ENCODE measurements at regions not wholly inside any gene's neighbourhood (a gene's known extent, or its start where the extent isn't known, plus 50 kb on each side); places are given as distances from the start of the nearest gene placed in this dataset.

GRCh38 chrX:5399403-5399802, 829.3 kb downstream of the NLGN4X start:
- no peaks in the 10 kb centered on the region for H3K27me3 Mint-ChIP-seq (ENCODE audit: insufficient read depth, low read depth, poor library complexity)
- no peak overlapping the region for H3K4me2 ChIP-seq
- no peak for TF ChIP-seq STAT1 (IDR thresholded peaks at IDR 0.05; ENCODE audit: unreplicated experiment)
- no peak for TF ChIP-seq REST (IDR thresholded peaks at IDR 0.05; ENCODE audit: unreplicated experiment)
- no peak for TF ChIP-seq CREB1 (CRISPR knock-in tag; IDR thresholded peaks at IDR 0.05; ENCODE audit: low read depth)
- no peak for TF ChIP-seq ZNF331 (CRISPR knock-in tag; IDR thresholded peaks at IDR 0.05; ENCODE audit: low read depth)
- no peak for TF ChIP-seq JUNB (IDR thresholded peaks at IDR 0.05; ENCODE audit: unreplicated experiment)
- TF ChIP-seq NANOG (IDR thresholded peaks at IDR 0.05; ENCODE audit: borderline replicate concordance): no peak
- no peak for TF ChIP-seq EZH2 (IDR thresholded peaks at IDR 0.05; ENCODE audit: low read depth, unreplicated experiment)
- no peak for TF ChIP-seq CTCF (conservative IDR thresholded peaks at IDR 0.05; ENCODE audit: low read depth in 2 of 2)
- TF ChIP-seq POLR2AphosphoS5 (IDR thresholded peaks at IDR 0.05; ENCODE audit: low read depth): no peak
- TF ChIP-seq ETS1 (IDR thresholded peaks at IDR 0.05): no peak
- no peak for TF ChIP-seq EZH2phosphoT487 (IDR thresholded peaks at IDR 0.05; ENCODE audit: unreplicated experiment)
- TF ChIP-seq ZNF114 (CRISPR knock-in tag; IDR thresholded peaks at IDR 0.05): no peak
- TF ChIP-seq ZNF462 (CRISPR knock-in tag; IDR thresholded peaks at IDR 0.05): no peak
- no peaks in the 10 kb centered on the region for H3K4me1 ChIP-seq (ENCODE audit: insufficient read depth)
- DNase-seq (ENCODE audit: low spot score): no peak
- H3K27ac Mint-ChIP-seq: no peak overlapping the region
- H3K27ac ChIP-seq (ENCODE audit: low read depth): no peak overlapping the region
- peaks cover under 1% of the 10 kb centered on the region; the same call in 1 of the 3 replicates for H3K4me1 Mint-ChIP-seq
- H3K9me3 Mint-ChIP-seq: peaks cover 2% of the 10 kb centered on the region; the same call in 1 of the 3 replicates
- no peak for ATAC-seq
- H3F3A ChIP-seq (replicated peaks; ENCODE audit: low read depth): no peaks in the 10 kb centered on the region
- H3K9me2 ChIP-seq (ENCODE audit: insufficient read depth): no peaks in the 10 kb centered on the region
- no peak overlapping the region for H2AFZ ChIP-seq
- no peaks in the 10 kb centered on the region for H3K27me3 ChIP-seq (ENCODE audit: insufficient read depth)
- H3K36me3 Mint-ChIP-seq (ENCODE audit: low read depth): 0 out of 3 replicates have a peak, but pooled peaks cover 3% of the 10 kb centered on the region
- H3K79me2 ChIP-seq (replicated peaks; ENCODE audit: insufficient read depth): no peaks in the 10 kb centered on the region
- H3K4me3 ChIP-seq: no peak overlapping the region
- no peaks in the 10 kb centered on the region for H3K36me3 ChIP-seq (ENCODE audit: insufficient read depth)
- H4K20me1 ChIP-seq (replicated peaks; ENCODE audit: insufficient read depth): no peaks in the 10 kb centered on the region
- H3K4me3 Mint-ChIP-seq: no peak overlapping the region
